Lung (tissue), 11 donors: ENCODE measurements at regions not wholly inside any gene's neighbourhood (a gene's known extent, or its start where the extent isn't known, plus 50 kb on each side); places are given as distances from the start of the nearest gene placed in this dataset.

Source experiments
- ATAC-seq: fragments of 200-7000 bp; cut with Tn5 transposase; one replicate; pipeline ENCODE4 v1.9.1; 2020; ENCODE audit warnings: moderate number of reproducible peaks; ENCODE audit not compliant: insufficient read depth, low FRiP score
- DNase-seq, 3 donors: peaks; one replicate each; pipeline ENCODE4 v3.0.0-alpha.2; 2013 to 2017
- H3K27ac ChIP-seq, 2 donors: one replicate each; pipeline ENCODE4 v1.5.1; 2013; ENCODE audit warnings: mild to moderate bottlenecking in 2 of 2, moderate library complexity in 2 of 2, control low read depth in 1 of 2, inconsistent platforms in 1 of 2, low read depth in 1 of 2, low read length in 1 of 2
- H3K27me3 ChIP-seq, 3 donors: one replicate each; pipeline ENCODE4 v1.5.1; 2013; ENCODE audit warnings: low read length in 2 of 3; ENCODE audit not compliant: control insufficient read depth in 3 of 3, insufficient read depth in 3 of 3
- H3K36me3 ChIP-seq, 4 donors: one replicate each; pipeline ENCODE4 v1.5.1; 2013; ENCODE audit warnings: low read length in 4 of 4, mild to moderate bottlenecking in 1 of 4, moderate library complexity in 1 of 4; ENCODE audit not compliant: control insufficient read depth in 4 of 4, insufficient read depth in 4 of 4
- H3K4me1 ChIP-seq, 5 donors: one replicate each; pipeline ENCODE4 v1.5.1; 2013; ENCODE audit warnings: low read length in 5 of 5, mild to moderate bottlenecking in 2 of 5, moderate library complexity in 1 of 5; ENCODE audit not compliant: control insufficient read depth in 5 of 5, insufficient read depth in 5 of 5
- H3K4me3 ChIP-seq: one replicate; pipeline ENCODE4 v1.5.1; 2013; ENCODE audit warnings: mild to moderate bottlenecking, control low read depth, moderate library complexity
- H3K9ac ChIP-seq, 2 donors: one replicate each; pipeline ENCODE4 v1.5.1; 2013; ENCODE audit warnings: low read length in 2 of 2, control low read depth in 1 of 2; ENCODE audit not compliant: insufficient read depth in 1 of 2
- H3K9me3 ChIP-seq, 4 donors: one replicate each; pipeline ENCODE4 v1.5.1; 2013; ENCODE audit warnings: low read length in 3 of 4, mild to moderate bottlenecking in 1 of 4, moderate library complexity in 1 of 4; ENCODE audit not compliant: control insufficient read depth in 4 of 4, insufficient read depth in 3 of 4
- WGBS, 2 donors: extraction: QIAGEN DNeasy Blood & Tissue Kit; methylation state at CpG; one replicate each; pipeline ENCODE4 v1.1.7; 2013; 5-methylcytosine and 5-hydroxymethylcytosine counted together
- TF ChIP-seq, protein P1 (sequence below): IDR thresholded peaks from 2 replicates; pipeline ENCODE4 v1.5.1; 2012; ENCODE audit warnings: mild to moderate bottlenecking; ENCODE audit errors: control extremely low read depth, extremely low read depth
- donor health status: control.
- donor health status: control.
- donor health status: Bipolar disorder and iron deficiency.
- donor health status: healthy.
- donor health status: DM: yes; HTN: yes; CAD: no.

DNA sequence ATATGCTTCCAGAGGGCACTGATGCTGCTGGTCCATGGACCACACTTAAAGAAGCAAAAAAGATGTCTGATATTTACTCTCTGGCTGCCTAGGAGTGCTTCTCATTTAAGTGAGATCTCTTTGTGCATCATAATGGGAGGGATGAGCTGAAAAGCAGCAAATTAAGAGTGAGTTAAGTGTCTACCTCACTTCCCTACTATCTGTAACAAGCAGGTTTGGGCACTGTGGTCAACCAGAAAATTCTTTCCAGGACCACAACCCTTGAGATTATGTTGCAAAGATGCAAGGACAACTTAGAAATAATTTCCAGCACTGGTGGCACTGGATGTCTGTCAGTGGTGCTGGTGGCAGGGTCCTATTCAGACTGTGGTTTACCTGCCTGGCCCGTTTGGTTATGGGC lies 52.1 kb upstream of the USPL1 start:
- WGBS, 2 donors: 76 to 88% methylated on average over 1 of the region's 1 CpG
- no peak for ATAC-seq
- H3K27me3 ChIP-seq: no peaks in the 10 kb centered on the region
- H3K9me3 ChIP-seq: no peaks in the 10 kb centered on the region
- peaks cover 0 to 2% (median 0%) of the 10 kb centered on the region in 5 donors for H3K4me1 ChIP-seq
- TF ChIP-seq, protein P1, sequence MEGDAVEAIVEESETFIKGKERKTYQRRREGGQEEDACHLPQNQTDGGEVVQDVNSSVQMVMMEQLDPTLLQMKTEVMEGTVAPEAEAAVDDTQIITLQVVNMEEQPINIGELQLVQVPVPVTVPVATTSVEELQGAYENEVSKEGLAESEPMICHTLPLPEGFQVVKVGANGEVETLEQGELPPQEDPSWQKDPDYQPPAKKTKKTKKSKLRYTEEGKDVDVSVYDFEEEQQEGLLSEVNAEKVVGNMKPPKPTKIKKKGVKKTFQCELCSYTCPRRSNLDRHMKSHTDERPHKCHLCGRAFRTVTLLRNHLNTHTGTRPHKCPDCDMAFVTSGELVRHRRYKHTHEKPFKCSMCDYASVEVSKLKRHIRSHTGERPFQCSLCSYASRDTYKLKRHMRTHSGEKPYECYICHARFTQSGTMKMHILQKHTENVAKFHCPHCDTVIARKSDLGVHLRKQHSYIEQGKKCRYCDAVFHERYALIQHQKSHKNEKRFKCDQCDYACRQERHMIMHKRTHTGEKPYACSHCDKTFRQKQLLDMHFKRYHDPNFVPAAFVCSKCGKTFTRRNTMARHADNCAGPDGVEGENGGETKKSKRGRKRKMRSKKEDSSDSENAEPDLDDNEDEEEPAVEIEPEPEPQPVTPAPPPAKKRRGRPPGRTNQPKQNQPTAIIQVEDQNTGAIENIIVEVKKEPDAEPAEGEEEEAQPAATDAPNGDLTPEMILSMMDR: no peak
- H3K36me3 ChIP-seq: no peaks in the 10 kb centered on the region
- H3K27ac ChIP-seq: no peak overlapping the region
- no peak overlapping the region for H3K4me3 ChIP-seq
- H3K9ac ChIP-seq: no peak overlapping the region
- no peak for DNase-seq

DNA sequence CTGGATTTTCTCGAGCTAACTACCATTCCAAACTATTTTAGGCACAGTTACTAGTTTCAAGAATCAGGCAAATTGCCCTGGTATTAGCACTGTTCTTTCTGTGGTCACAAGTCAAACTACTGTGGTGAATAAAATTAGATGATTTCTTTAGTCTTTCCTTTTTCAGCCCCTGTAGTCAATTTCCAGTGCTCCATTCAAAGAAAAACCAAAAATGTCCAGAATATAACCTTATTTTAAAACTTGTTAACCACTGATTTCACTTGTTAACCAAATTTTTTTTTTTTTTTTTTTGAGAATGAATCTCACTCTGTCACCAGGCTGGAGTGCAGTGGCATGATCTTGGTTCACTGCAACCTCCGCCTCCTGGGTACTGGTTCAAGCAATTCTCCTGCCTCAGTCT lies 50.6 kb upstream of the USPL1 start:
- DNase-seq (no peak), ATAC-seq (no peak)
- H3K27me3 ChIP-seq: no peaks in the 10 kb centered on the region
- H3K4me1 ChIP-seq: peaks cover 0 to 4% (median 2%) of the 10 kb centered on the region in 5 donors
- TF ChIP-seq, protein P1: no peak
- no peak overlapping the region for H3K27ac ChIP-seq
- no peaks in the 10 kb centered on the region for H3K36me3 ChIP-seq
- no peaks in the 10 kb centered on the region for H3K9me3 ChIP-seq
- no peak overlapping the region for H3K4me3 ChIP-seq
- H3K9ac ChIP-seq: no peak overlapping the region
- 91 to 94% methylated on average over 2 of the region's 2 CpGs for WGBS, 2 donors
